GM23338 (cell line): ENCODE measurements at regions not wholly inside any gene's neighbourhood (a gene's known extent, or its start where the extent isn't known, plus 50 kb on each side); places are given as distances from the start of the nearest gene placed in this dataset.
"Not testable (repeated sequence)": the region's sequence is repeated elsewhere in the genome, so short reads cannot be mapped to it uniquely, and the experiment has no call there.

Experiments
- ATAC-seq: fragments of 200-7000 bp; cut with Tn5 transposase; 3 replicates; pipeline ENCODE4 v1.9.1; 2020
- DNase-seq: peaks from one replicate; pipeline ENCODE4 v3.0.0-alpha.2; 2015; ENCODE audit warnings: low spot score
- H2AFZ ChIP-seq: fragments of 200-600 bp; sonication (generic); 2 replicates; pipeline ENCODE4 v1.8.0; 2016; ENCODE audit warnings: antibody characterized with exemption, mild to moderate bottlenecking, moderate library complexity
- H3F3A ChIP-seq: fragments of 200-600 bp; sonication (generic); replicated peaks from 2 replicates; pipeline ENCODE4 v1.8.0; 2017; ENCODE audit warnings: antibody characterized with exemption, mixed run types, low read depth
- H3K27ac ChIP-seq: fragments of 200-600 bp; sonication (generic); 2 replicates; pipeline ENCODE4 v1.6.1; 2016; ENCODE audit warnings: low read depth
- H3K27me3 ChIP-seq: fragments of 200-600 bp; sonication (generic); 2 replicates; pipeline ENCODE4 v1.8.0; 2016; ENCODE audit warnings: mild to moderate bottlenecking, mixed run types, moderate library complexity; ENCODE audit not compliant: insufficient read depth
- H3K36me3 ChIP-seq: fragments of 200-600 bp; sonication (generic); 2 replicates; pipeline ENCODE4 v1.8.0; 2016; ENCODE audit warnings: mild to moderate bottlenecking; ENCODE audit not compliant: insufficient read depth
- H3K4me1 ChIP-seq: fragments of 200-600 bp; sonication (generic); 2 replicates; pipeline ENCODE4 v1.8.0; 2016; ENCODE audit warnings: mild to moderate bottlenecking, moderate library complexity; ENCODE audit not compliant: insufficient read depth
- H3K4me2 ChIP-seq: fragments of 200-600 bp; sonication (generic); 2 replicates; pipeline ENCODE4 v1.7.1; 2017; ENCODE audit warnings: mixed run types
- H3K4me3 ChIP-seq: fragments of 200-600 bp; sonication (generic); 2 replicates; pipeline ENCODE4 v1.6.1; 2016; ENCODE audit warnings: mixed run types
- H3K79me2 ChIP-seq: fragments of 200-600 bp; sonication (generic); replicated peaks from 2 replicates; pipeline ENCODE4 v1.8.0; 2017; ENCODE audit warnings: mild to moderate bottlenecking; ENCODE audit not compliant: insufficient read depth
- H3K9me2 ChIP-seq: fragments of 200-600 bp; sonication (generic); 2 replicates; pipeline ENCODE4 v1.8.0; 2017; ENCODE audit not compliant: insufficient read depth
- H4K20me1 ChIP-seq: fragments of 200-600 bp; sonication (generic); replicated peaks from 2 replicates; pipeline ENCODE4 v1.8.0; 2017; ENCODE audit warnings: mild to moderate bottlenecking; ENCODE audit not compliant: insufficient read depth
- H3K27ac Mint-ChIP-seq: 2 replicates; pipeline ENCODE4 v1.8.0; 2020; ENCODE audit warnings: inconsistent platforms, mild to moderate bottlenecking, moderate library complexity, mixed read lengths
- H3K27me3 Mint-ChIP-seq: 3 replicates; pipeline ENCODE4 v1.8.0; 2022; ENCODE audit warnings: low read depth, mild to moderate bottlenecking, moderate library complexity, mixed read lengths, inconsistent platforms; ENCODE audit not compliant: insufficient read depth, poor library complexity
- H3K36me3 Mint-ChIP-seq: 3 replicates; pipeline ENCODE4 v1.8.0; 2021; ENCODE audit warnings: low read depth, mild to moderate bottlenecking, inconsistent platforms, moderate library complexity, mixed read lengths
- H3K4me1 Mint-ChIP-seq: 3 replicates; pipeline ENCODE4 v1.8.0; 2020; ENCODE audit warnings: mild to moderate bottlenecking, inconsistent platforms, mixed read lengths
- H3K4me3 Mint-ChIP-seq: 3 replicates; pipeline ENCODE4 v1.8.0; 2021; ENCODE audit warnings: moderate library complexity, mild to moderate bottlenecking, inconsistent platforms, mixed read lengths
- H3K9me3 Mint-ChIP-seq: 3 replicates; pipeline ENCODE4 v1.8.0; 2020; ENCODE audit warnings: moderate library complexity, mild to moderate bottlenecking, inconsistent platforms, mixed read lengths

GRCh38 chrX:92873359-92874055 lies 799.9 kb downstream of the NAP1L3 start:
- not testable (repeated sequence) for H3K36me3 Mint-ChIP-seq, ATAC-seq, H3K4me3 Mint-ChIP-seq, H4K20me1 ChIP-seq, H3K36me3 ChIP-seq, H3F3A ChIP-seq, H3K4me3 ChIP-seq, H2AFZ ChIP-seq, H3K27ac ChIP-seq, H3K9me3 Mint-ChIP-seq, H3K79me2 ChIP-seq, H3K4me1 ChIP-seq, H3K27ac Mint-ChIP-seq, H3K27me3 ChIP-seq, H3K27me3 Mint-ChIP-seq, DNase-seq, H3K4me1 Mint-ChIP-seq, H3K4me2 ChIP-seq, H3K9me2 ChIP-seq

DNA sequence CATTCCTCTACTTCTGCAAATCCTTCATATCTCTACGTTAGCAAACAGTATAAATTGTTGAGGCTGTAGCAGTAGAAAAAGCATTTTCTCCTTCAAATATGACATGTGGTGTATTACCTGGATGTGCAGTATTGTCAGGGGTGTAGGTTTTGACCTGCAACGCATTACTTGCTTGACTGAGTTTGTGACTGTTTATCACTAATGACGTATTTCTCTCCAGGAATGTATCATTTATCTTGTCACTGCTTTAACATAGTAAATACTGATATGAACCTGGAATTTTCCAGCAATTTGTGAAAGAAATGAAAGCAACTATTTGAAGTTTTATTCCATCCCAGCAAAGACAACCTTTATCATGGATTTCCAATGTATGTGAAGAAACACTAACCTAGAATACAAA lies 823.4 kb downstream of the NAP1L3 start:
- H3K9me3 Mint-ChIP-seq, H3K27me3 Mint-ChIP-seq, H3K4me1 ChIP-seq, H3K27ac ChIP-seq, H3K36me3 ChIP-seq, H3K79me2 ChIP-seq, H3K4me3 ChIP-seq, DNase-seq, H3K36me3 Mint-ChIP-seq, H4K20me1 ChIP-seq, H3K4me1 Mint-ChIP-seq, H3K4me3 Mint-ChIP-seq, H3K27ac Mint-ChIP-seq, H3K9me2 ChIP-seq, H3F3A ChIP-seq, H2AFZ ChIP-seq, H3K27me3 ChIP-seq, ATAC-seq, H3K4me2 ChIP-seq: not testable (repeated sequence)

GRCh38 chrX:92843920-92844319 lies 829.5 kb downstream of the NAP1L3 start:
- not testable (repeated sequence) for H3K27ac ChIP-seq, H2AFZ ChIP-seq, H3K27me3 ChIP-seq, ATAC-seq, H3K4me3 ChIP-seq, H3K4me1 ChIP-seq, H3K9me2 ChIP-seq, H4K20me1 ChIP-seq, H3K27me3 Mint-ChIP-seq, H3K4me1 Mint-ChIP-seq, H3K4me2 ChIP-seq, H3K9me3 Mint-ChIP-seq, H3F3A ChIP-seq, DNase-seq, H3K4me3 Mint-ChIP-seq, H3K36me3 Mint-ChIP-seq, H3K36me3 ChIP-seq, H3K79me2 ChIP-seq, H3K27ac Mint-ChIP-seq

- H3K36me3 ChIP-seq, H4K20me1 ChIP-seq, H3K27me3 ChIP-seq, H2AFZ ChIP-seq, H3K4me1 Mint-ChIP-seq, H3K9me3 Mint-ChIP-seq, H3K79me2 ChIP-seq, ATAC-seq, H3F3A ChIP-seq, H3K4me3 Mint-ChIP-seq, H3K4me2 ChIP-seq, H3K36me3 Mint-ChIP-seq, H3K27ac ChIP-seq, H3K4me3 ChIP-seq, H3K27ac Mint-ChIP-seq, H3K4me1 ChIP-seq, H3K27me3 Mint-ChIP-seq, H3K9me2 ChIP-seq, DNase-seq: not testable (repeated sequence)
Measured at GRCh38 chrX:92832750-92833149, 840.6 kb downstream of the NAP1L3 start.

DNA sequence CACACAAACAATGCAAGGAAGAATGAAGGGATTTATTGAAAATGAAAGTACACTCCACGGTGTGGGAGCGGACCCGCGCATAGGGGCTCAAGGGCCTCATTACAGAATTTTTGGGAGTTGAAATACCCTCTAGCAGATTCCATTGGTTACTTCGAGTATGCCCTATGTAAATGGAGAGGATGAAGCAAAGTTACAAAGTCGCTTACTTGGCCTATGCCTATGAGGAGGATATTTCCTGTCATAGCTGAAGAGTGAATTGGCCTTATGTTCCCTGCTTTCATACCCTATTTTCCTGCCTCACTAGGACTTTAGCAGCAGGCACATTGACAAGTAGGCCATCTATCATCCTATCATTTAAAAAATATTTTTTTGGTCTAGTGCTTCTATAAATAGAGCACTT lies 843.3 kb downstream of the NAP1L3 start:
- not testable (repeated sequence) for H3K36me3 ChIP-seq, H3K79me2 ChIP-seq, H3K4me3 ChIP-seq, H3K4me1 Mint-ChIP-seq, H3K4me2 ChIP-seq, H3K4me3 Mint-ChIP-seq, H4K20me1 ChIP-seq, ATAC-seq, H3K27me3 Mint-ChIP-seq, H3K4me1 ChIP-seq, H2AFZ ChIP-seq, H3K27me3 ChIP-seq, DNase-seq, H3F3A ChIP-seq, H3K27ac Mint-ChIP-seq, H3K9me2 ChIP-seq
- Mint-ChIP-seq H3K9me3 (peaks cover 15% of the 10 kb centered on the region), H3K36me3 (peaks cover 12% of the 10 kb centered on the region; the same call in 2 of the 3 replicates)
- H3K27ac ChIP-seq: peak overlapping the region; percentile 84
